Adrenal gland (tissue), 5 donors: ENCODE measurements at regions not wholly inside any gene's neighbourhood (a gene's known extent, or its start where the extent isn't known, plus 50 kb on each side); places are given as distances from the start of the nearest gene placed in this dataset.

Experiments used
- CTCF ChIP-seq, 6 experiments: fragments of 450-650 bp in 4 of 6; fragments of 200-600 bp in 2 of 6; sonication (generic) in 1 of 6; IDR thresholded peaks; 1 replicate in 5 of 6; 2 replicates in 1 of 6; pipeline versions ENCODE4 v1.5.1 to v1.8.0; 2016 to 2021; ENCODE audit warnings: antibody characterized with exemption in 6 of 6, mild to moderate bottlenecking in 2 of 6, moderate library complexity in 1 of 6
- POLR2A ChIP-seq, 2 donors: fragments of 450-650 bp; IDR thresholded peaks; one replicate each; pipeline ENCODE4 v1.6.1; 2017; ENCODE audit warnings: antibody characterized with exemption in 2 of 2, mild to moderate bottlenecking in 2 of 2, moderate library complexity in 1 of 2
- donor health status: DM: no; HTN: no; CAD: no.

- TF ChIP-seq CTCF (IDR thresholded peaks at IDR 0.05) (no peak), POLR2A (IDR thresholded peaks at IDR 0.05) (no peak)
Measured at GRCh38 chr3:89679686-89680085, 572.3 kb downstream of the EPHA3 start.
